Ovary (tissue), 3 donors: ENCODE measurements at regions not wholly inside any gene's neighbourhood (a gene's known extent, or its start where the extent isn't known, plus 50 kb on each side); places are given as distances from the start of the nearest gene placed in this dataset.

Source experiments
- CTCF ChIP-seq, 3 donors: fragments of 450-650 bp in 2 of 3; fragments of 200-600 bp in 1 of 3; IDR thresholded peaks; one replicate each; pipeline versions ENCODE4 v1.5.1 to v1.8.0; 2016 to 2022; ENCODE audit warnings: antibody characterized with exemption in 3 of 3, mild to moderate bottlenecking in 1 of 3
- EP300 ChIP-seq: sonication (generic); formaldehyde crosslinking; IDR thresholded peaks from one replicate; pipeline ENCODE4 v1.6.1; 2017; ENCODE audit warnings: antibody characterized with exemption
- POLR2A ChIP-seq: fragments of 450-650 bp; IDR thresholded peaks from one replicate; pipeline ENCODE4 v1.6.1; 2017; ENCODE audit warnings: antibody characterized with exemption, mild to moderate bottlenecking, moderate library complexity
- donor health status: DM: no; HTN: no; CAD: no.

GRCh38 chr7:79741684-79742083, 288.2 kb upstream of the MAGI2 start:
- TF ChIP-seq CTCF (IDR thresholded peaks at IDR 0.05): no peak
- TF ChIP-seq EP300: no peak
- TF ChIP-seq POLR2A: no peak
